CD4-positive, alpha-beta T cell (primary cell): ENCODE measurements at regions not wholly inside any gene's neighbourhood (a gene's known extent, or its start where the extent isn't known, plus 50 kb on each side); places are given as distances from the start of the nearest gene placed in this dataset.
"Not testable (repeated sequence)": the region's sequence is repeated elsewhere in the genome, so short reads cannot be mapped to it uniquely, and the experiment has no call there.

Source experiments
- ATAC-seq: fragments of 200-7000 bp; cut with Tn5 transposase; one replicate; pipeline ENCODE4 v1.10.0; 2022; ENCODE audit warnings: mild to moderate bottlenecking; ENCODE audit not compliant: poor library complexity
- CTCF ChIA-PET: fragments of 350-600 bp; sonication (Branson Sonifier 250); formaldehyde crosslinking; loops from one replicate; lab custom pipeline; 2021; ENCODE audit warnings: antibody characterized with exemption, inconsistent platforms; lab: Charles Lee
- POLR2A ChIA-PET: fragments of 350-600 bp; sonication (Branson Sonifier 250); formaldehyde crosslinking; loops from one replicate; lab custom pipeline; 2021; ENCODE audit warnings: antibody characterized with exemption, inconsistent platforms; lab: Charles Lee
- DNase-seq, 14 experiments: peaks; one replicate each; pipeline ENCODE4 v3.0.0-alpha.2; 2013 to 2020; ENCODE audit warnings: mixed read lengths in 2 of 14
- H3K27ac ChIP-seq, 2 donors: one replicate each; pipeline versions ENCODE4 v1.5.1 to v1.7.0; 2013; ENCODE audit warnings: low read length in 2 of 2, low read depth in 1 of 2, mild to moderate bottlenecking in 1 of 2
- H3K27me3 ChIP-seq, 2 experiments: 1 replicate in 1 of 2; 2 replicates in 1 of 2; pipeline versions ENCODE4 v1.6.1 to v1.7.0; 2013; ENCODE audit warnings: low read length in 2 of 2, control low read depth in 1 of 2, mild to moderate bottlenecking in 1 of 2, moderate library complexity in 1 of 2; ENCODE audit not compliant: insufficient read depth in 2 of 2, control insufficient read depth in 1 of 2
- H3K36me3 ChIP-seq: one replicate; pipeline ENCODE4 v1.6.1; 2013; ENCODE audit warnings: low read length, control low read depth; ENCODE audit not compliant: insufficient read depth
- H3K4me1 ChIP-seq: one replicate; pipeline ENCODE4 v1.6.1; 2013; ENCODE audit warnings: low read length, control low read depth; ENCODE audit not compliant: insufficient read depth
- H3K4me3 ChIP-seq: one replicate; pipeline ENCODE4 v1.5.1; 2013; ENCODE audit warnings: mild to moderate bottlenecking, low read length, moderate library complexity
- H3K9me3 ChIP-seq, 2 experiments: 1 replicate in 1 of 2; 2 replicates in 1 of 2; pipeline versions ENCODE4 v1.6.1 to v1.7.0; 2013; ENCODE audit warnings: low read length in 2 of 2, mild to moderate bottlenecking in 2 of 2, control low read depth in 1 of 2, moderate library complexity in 1 of 2; ENCODE audit not compliant: control insufficient read depth in 1 of 2, insufficient read depth in 1 of 2
- H3K27ac Mint-ChIP-seq: one replicate; pipeline ENCODE4 v1.8.0; 2020; ENCODE audit warnings: mixed read lengths
- H3K27me3 Mint-ChIP-seq: one replicate; pipeline ENCODE4 v1.8.0; 2021; ENCODE audit warnings: mixed read lengths
- H3K36me3 Mint-ChIP-seq: one replicate; pipeline ENCODE4 v1.8.0; 2021; ENCODE audit warnings: low read depth, mixed read lengths
- H3K4me1 Mint-ChIP-seq: one replicate; pipeline ENCODE4 v1.8.0; 2021; ENCODE audit warnings: low read depth, mixed read lengths
- H3K4me3 Mint-ChIP-seq: one replicate; pipeline ENCODE4 v1.8.0; 2020; ENCODE audit warnings: mild to moderate bottlenecking, mixed read lengths
- H3K9me3 Mint-ChIP-seq: one replicate; pipeline ENCODE4 v1.8.0; 2020; ENCODE audit warnings: mixed read lengths
- CTCF ChIP-seq: fragments of 200-600 bp; IDR thresholded peaks from one replicate; pipeline ENCODE4 v1.8.0; 2022; ENCODE audit warnings: antibody characterized with exemption, mild to moderate bottlenecking
- intact Hi-C, 2 experiments: fragments of 100-400 bp; cut with DNase I in 1 of 2; cut with micrococcal nuclease in 1 of 2; formaldehyde crosslinking; loops; one replicate each; pipeline versions ENCODE4 v1.15.1 to v1.9.0; 2023 to 2025; cut with DNase I, micrococcal nuclease

GRCh38 chr2:193076995-193077394, 882.3 kb upstream of the TMEFF2 start:
- Histone ChIP-seq H3K27me3 (no peaks in the 10 kb centered on the region), H3K4me3 (no peak overlapping the region), H3K9me3 (peaks cover 0 to 7% of the 10 kb centered on the region in 2 experiments), H3K27ac (no peak overlapping the region), H3K36me3 (no peaks in the 10 kb centered on the region), H3K4me1 (no peaks in the 10 kb centered on the region)
- no peaks in the 10 kb centered on the region for H3K27me3 Mint-ChIP-seq
- no peak for DNase-seq
- no peak overlapping the region for H3K4me3 Mint-ChIP-seq
- ChIA-PET CTCF (no interaction called here), POLR2A (no interaction called here)
- intact Hi-C loops, result no loop called here
- no peak overlapping the region for H3K27ac Mint-ChIP-seq
- H3K4me1 Mint-ChIP-seq, result no peaks in the 10 kb centered on the region
- H3K9me3 Mint-ChIP-seq, result no peaks in the 10 kb centered on the region
- no peak for ATAC-seq
- TF ChIP-seq CTCF, result no peak
- H3K36me3 Mint-ChIP-seq, result no peaks in the 10 kb centered on the region

- CTCF ChIA-PET, result no interaction called here
Measured at GRCh38 chr2:193074933-193075332, 880.2 kb upstream of the TMEFF2 start.

GRCh38 chr2:193072647-193073046, 877.9 kb upstream of the TMEFF2 start:
- CTCF ChIA-PET, result no interaction called here
- H3K4me3 Mint-ChIP-seq, result no peak overlapping the region
- no peak overlapping the region for H3K27ac Mint-ChIP-seq
- no peak for TF ChIP-seq CTCF
- intact Hi-C loops, result no loop called here
- no peak for DNase-seq
- H3K4me1 Mint-ChIP-seq, result no peaks in the 10 kb centered on the region
- H3K27me3 Mint-ChIP-seq, result no peaks in the 10 kb centered on the region
- Histone ChIP-seq H3K4me1 (no peaks in the 10 kb centered on the region), H3K27ac (no peak overlapping the region), H3K4me3 (no peak overlapping the region), H3K9me3 (peaks cover 0 to 14% of the 10 kb centered on the region in 2 experiments), H3K36me3 (no peaks in the 10 kb centered on the region), H3K27me3 (no peaks in the 10 kb centered on the region)
- ATAC-seq, result no peak
- H3K36me3 Mint-ChIP-seq, result no peaks in the 10 kb centered on the region
- POLR2A ChIA-PET, result no interaction called here
- no peaks in the 10 kb centered on the region for H3K9me3 Mint-ChIP-seq

More at GRCh38 chr2:193074933-193075332, 880.2 kb upstream of the TMEFF2 start:
- H3K9me3 ChIP-seq, result peaks cover 0 to 14% of the 10 kb centered on the region in 2 experiments
- Mint-ChIP-seq H3K27me3 (no peaks in the 10 kb centered on the region), H3K4me3 (no peak overlapping the region), H3K36me3 (no peaks in the 10 kb centered on the region), H3K27ac (no peak overlapping the region), H3K4me1 (no peaks in the 10 kb centered on the region), H3K9me3 (no peaks in the 10 kb centered on the region)
- POLR2A ChIA-PET, result no interaction called here
- DNase-seq (no peak), ATAC-seq (no peak)
- no peak overlapping the region for H3K27ac ChIP-seq
- H3K27me3 ChIP-seq, result no peaks in the 10 kb centered on the region
- no peak for TF ChIP-seq CTCF
- H3K4me1 ChIP-seq, result no peaks in the 10 kb centered on the region
- intact Hi-C loops, result no loop called here
- H3K4me3 ChIP-seq, result no peak overlapping the region
- no peaks in the 10 kb centered on the region for H3K36me3 ChIP-seq

GRCh38 chr2:193025556-193025955, 830.8 kb upstream of the TMEFF2 start:
- H3K27me3 ChIP-seq, ATAC-seq, POLR2A ChIA-PET, H3K36me3 Mint-ChIP-seq, H3K4me3 Mint-ChIP-seq, CTCF ChIA-PET, H3K27ac ChIP-seq, H3K4me3 ChIP-seq, DNase-seq, H3K27me3 Mint-ChIP-seq, H3K27ac Mint-ChIP-seq, H3K9me3 Mint-ChIP-seq, H3K4me1 Mint-ChIP-seq, intact Hi-C loops, H3K9me3 ChIP-seq, H3K4me1 ChIP-seq, H3K36me3 ChIP-seq: not testable (repeated sequence)
